NCI-H2171 (cell line): ENCODE measurements at regions not wholly inside any gene's neighbourhood (a gene's known extent, or its start where the extent isn't known, plus 50 kb on each side); places are given as distances from the start of the nearest gene placed in this dataset.

Experiments used
- DNase-seq: peaks from one replicate; lab custom pipeline; 2025; lab: John Stamatoyannopoulos, UW

DNA sequence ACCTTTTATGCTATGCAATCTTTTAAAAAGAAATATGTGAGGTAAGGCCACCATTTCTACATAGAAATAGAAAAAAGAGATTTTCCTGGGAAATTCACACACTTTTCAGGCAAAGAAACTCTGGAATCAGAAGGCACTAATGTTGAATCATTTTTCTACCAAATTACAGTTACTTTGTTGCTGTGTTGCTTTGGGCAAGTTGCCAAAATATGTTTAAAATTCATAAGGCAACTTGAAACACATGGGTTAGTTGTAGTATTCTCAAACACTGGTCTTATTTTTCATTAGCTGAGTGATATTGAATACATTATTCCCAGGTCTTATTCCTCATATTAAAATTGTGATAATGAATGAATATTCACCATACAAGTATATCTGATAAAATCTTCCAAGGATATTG lies 195.0 kb upstream of the SLITRK1 start:
- DNase-seq: no peak

DNA sequence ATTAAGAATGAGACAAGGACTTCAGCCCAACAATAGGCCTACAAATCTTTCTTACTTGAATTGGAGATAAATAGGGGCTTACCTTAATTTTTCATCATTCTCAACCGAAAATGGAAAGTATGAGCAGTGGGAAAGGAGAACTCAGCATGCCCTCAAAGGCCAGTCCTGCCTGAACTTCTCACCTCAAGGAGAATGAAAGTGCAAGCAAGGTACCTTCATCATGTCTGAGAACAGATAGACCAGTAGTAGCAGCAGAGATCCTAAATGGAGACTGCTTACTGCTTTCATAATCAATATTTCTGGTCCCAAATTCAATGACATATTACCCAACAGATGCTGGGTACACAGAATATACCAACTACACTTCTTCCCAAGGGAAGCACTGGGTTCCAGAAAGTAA lies 194.0 kb upstream of the SLITRK1 start:
- no peak for DNase-seq

DNA sequence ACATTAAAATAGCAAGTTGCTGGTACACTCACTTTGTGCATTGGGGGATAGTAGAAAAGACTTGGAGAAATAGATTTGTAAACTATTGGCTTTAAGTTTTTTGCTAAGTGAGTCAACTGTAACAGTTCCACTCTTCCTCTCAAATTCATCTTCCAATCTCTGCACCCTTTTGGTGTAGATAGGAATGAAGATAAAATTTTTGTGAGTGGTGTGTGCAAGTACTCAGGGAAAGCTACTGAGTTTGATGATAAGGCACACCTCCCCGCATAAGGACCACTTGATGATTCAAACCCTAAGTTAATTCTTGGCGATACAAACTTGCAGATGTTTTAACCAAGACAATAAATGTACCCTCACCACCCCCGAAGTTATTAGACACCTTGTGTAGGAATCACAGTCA lies 168.3 kb upstream of the SLITRK1 start:
- DNase-seq: no peak

DNA sequence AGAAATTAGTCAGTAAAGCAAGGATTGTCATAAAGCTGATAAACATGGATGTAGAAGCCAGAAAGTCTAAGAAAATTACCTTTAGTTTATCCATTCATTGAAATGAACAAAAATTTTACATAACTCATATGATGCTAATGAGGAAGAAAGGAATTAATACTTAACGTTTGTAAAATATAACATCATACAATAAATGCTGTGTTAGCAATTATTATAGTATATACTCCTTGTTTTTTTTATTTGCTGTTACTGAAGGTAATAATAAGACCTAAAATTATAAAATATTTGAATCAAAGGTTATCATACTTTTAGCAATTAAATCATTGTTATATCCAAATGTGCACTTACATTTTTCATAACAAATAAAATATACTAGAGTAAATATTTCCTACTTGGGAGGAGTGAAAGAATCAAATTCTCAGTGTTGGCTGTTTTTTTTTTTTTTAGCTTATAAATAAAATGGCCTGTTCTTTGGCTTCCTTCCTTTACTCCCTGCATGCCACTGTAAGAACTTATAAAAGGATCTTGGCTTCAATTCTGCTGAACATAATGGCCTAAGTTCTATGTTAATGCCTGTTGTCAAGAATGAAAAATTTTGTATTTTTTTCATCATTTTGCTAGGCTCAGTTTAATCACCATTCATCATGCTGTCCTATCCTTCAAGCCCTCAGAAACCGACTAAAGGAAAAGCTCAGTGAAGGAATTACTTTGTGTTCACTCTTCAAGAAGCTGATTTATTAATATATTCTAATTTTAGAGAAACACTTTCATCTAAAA lies 167.4 kb upstream of the SLITRK1 start:
- no peak for DNase-seq

DNA sequence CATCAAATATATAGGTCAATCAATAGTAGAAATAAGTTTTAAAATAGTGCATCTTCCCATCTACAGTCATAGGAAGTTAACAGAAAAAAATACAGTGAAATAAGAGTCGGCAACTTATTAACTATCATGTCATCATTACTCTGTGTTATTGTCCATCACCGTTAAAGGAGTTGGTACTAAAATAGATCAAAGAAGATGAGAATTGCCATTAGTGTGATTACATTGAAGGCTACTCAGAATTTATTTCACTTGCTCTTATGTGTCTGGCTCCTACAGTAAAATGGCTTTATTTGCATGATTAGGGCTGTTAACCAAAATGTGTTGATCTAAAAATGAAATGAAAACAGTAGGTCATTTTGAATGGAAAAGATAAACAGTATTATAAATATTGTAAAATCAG lies 162.5 kb upstream of the SLITRK1 start:
- no peak for DNase-seq

DNA sequence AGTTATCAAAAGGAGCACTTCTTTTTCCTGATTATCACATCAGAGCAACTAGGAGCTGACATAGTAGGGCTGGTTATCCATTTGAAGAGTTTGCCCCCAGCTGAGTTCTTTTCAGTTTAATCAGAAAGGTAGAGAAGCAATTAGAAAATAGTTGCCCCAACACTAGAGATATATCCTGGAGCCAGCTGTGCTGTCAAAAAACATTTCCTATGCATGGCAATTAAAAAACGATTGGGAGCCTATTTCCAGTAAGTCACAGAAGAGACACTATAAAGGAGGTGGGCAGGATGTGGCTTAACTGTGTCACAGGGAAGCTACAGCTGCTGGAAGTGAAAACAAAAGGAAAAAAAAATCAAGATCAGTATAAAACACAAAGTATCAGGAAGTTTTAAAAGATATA lies 155.7 kb upstream of the SLITRK1 start:
- no peak for DNase-seq

DNA sequence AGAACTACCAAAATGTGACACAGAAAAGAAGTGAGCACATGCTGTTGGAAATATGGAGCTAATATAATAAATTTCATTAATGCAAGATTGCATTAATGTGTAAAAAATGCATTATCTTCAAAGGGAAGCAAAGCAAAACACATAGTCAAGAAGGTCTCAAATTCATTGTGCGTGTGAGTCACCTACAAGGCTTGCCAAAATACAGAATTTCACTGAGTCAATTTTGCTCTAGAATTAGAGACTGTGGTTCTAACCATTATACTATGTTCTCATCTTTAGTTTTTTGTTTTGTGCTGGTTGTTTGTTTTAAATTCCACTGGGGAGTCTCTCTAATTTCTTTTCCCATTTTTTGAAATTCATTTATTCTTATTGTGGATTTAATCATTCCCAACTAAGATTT lies 149.8 kb upstream of the SLITRK1 start:
- no peak for DNase-seq

DNA sequence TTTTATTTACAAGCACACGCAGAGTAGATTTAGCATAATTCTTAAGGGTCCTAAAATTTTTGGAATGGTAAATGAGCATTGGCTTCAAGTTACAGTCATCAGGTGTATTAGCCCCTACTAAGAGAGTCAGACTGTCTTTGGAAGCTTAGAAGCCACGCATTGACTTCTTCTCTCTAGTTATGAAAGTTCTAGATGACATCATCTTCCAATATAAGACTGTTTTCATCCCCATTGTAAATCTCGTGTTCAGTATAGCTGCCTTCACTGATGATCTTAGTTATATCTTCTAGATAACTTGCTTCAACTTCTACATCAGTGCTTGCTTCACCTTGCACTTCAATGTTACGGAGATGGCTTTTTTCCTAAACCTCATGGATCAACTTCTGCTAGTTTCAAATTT lies 148.8 kb upstream of the SLITRK1 start:
- DNase-seq: no peak

DNA sequence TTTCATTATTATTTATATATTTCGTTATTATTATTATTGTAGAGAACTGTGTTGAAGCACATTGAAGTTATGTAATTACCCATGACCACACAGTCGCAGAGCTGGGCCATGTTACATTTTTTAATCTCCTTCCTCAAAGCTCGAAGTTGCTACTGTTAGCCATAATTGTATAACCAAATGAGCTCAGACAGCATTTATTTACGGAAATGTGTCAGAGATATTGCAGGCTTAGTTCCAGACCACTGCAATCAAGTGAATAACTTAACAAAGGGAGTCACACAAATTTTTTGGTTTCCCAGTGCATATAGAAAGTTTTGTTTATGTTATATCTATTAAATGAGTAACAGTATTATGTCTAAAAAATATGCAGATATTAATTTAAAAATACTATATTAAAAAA lies 147.1 kb upstream of the SLITRK1 start:
- no peak for DNase-seq

DNA sequence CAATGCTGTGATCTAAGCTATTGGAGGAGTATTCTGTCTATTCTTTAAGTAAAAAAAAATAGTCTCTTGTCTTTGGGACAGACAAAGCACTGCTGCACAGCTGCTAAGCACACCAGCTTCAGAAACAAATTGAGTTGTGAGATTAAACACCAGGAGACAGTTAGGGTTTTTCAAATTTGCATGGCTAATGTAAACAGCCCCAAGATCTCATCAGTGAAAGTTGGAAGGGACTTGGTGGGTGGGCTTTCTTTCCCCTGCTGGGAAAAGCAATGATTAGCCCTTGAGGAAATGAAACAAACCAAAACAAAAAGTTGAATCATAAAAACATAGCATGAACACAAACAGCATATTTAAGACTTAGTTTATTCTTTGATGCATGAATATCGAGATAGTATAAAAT lies 143.6 kb upstream of the SLITRK1 start:
- no peak for DNase-seq

DNA sequence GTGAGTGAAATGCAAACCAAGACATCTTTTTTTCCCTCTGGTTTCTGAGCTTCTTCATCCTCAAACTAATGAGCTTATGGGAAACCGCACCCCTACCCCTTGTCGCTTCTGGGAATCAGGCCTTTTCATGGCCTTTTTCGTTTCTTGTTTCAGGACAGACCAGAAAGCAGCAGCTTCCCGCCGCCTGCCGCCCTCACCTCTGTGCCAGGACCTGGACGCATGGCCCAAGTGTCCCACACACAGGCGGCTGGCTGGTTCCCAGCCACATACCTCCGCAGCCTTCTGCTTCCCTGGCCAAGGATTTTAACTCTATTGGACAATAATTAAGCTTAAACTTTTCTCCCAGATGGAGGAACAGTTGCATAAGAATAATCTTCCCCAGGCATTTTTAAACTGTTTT lies 114.1 kb upstream of the SLITRK1 start:
- no peak for DNase-seq

DNA sequence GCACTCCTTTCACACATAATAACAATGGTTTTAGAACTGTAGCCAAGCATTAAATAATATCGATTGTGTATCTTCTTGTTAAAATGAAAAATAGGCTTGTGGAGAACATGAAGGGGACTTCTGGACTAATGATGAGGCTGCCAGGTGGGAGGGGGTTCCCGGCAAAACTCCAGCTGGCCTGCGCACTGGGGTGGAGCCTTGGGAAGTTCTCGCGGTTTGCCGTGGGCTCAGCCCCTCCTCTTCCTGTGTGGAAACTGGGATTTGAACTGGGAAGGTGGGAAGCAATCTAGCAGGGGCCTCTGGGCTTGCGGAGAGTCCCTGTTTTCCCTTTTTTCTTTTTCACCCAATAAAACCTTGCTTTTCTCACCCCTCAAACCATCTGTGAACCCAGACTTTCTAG lies 113.7 kb upstream of the SLITRK1 start:
- DNase-seq: no peak

DNA sequence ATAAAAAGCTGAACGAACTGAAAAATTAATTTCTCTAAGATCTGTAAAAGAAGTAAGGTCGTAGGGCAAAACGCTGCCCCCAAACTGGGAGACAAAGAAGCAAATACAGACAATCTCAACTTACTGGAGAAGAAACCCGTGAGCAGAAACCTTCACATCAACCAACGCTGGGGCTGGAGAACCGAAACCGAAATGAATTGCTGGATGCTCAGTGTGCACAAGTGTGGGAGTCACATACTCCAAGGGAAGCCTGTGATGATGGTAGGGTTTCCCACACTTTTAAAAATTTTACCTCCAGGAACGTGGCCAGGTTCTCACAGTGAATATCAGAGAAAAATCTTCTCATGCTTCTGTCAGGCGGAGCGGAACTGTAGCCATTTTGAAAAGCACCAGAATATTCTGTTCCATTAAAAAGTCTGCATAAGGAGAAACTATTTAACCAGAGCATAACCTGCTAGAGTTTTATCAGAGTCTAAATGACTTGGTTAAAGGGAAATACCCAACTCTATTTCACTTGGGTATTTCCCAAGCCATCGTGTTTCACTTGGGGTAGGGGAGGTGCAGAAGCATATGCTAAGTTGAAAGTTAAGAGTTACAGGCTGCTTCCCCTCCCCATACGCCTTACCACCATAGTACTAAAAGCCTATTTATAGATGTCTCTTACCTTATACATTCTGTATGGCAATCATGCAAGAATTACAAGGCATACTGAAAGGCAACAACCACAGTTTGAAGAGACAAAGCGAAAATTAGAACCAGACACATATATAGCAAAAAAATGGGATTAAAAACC lies 110.5 kb upstream of the SLITRK1 start:
- no peak for DNase-seq

DNA sequence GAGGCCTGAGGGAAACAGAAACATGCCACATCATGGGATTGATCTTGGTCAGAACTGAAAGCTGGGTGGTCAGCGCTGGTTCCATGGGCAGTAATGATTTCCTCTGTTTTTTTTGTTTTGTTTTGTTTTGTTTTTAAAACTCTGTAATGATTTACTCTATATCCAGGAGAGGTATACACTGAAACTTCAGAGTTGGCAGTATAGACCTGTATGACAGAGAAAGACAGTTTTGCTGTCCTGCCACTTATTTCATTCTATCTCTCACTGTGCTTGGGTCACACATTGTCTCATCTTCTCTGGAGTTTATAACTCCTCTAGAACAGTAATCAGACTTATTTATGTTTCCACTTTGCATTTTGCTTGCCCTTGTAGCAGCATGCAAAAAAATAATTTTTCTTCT lies 105.1 kb upstream of the SLITRK1 start:
- DNase-seq: no peak

DNA sequence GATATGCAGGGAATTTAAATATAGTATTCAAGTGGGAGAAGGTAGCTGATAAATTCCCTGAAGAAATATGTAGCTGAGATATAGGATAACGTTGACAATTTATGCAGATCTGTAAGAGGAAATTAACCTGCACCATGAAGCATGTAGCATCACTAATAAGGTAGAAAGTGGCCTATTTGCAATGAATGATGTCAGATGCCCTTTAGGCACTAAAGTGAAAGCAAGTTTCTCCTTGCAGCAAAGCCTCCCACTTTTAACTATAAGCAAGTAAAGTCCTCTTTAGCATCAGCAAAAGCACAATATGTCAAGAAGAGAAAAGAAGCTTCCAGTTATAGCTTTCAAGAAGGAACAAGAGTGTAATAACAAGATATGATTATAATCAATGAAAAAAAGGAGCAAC lies 102.5 kb upstream of the SLITRK1 start:
- no peak for DNase-seq

DNA sequence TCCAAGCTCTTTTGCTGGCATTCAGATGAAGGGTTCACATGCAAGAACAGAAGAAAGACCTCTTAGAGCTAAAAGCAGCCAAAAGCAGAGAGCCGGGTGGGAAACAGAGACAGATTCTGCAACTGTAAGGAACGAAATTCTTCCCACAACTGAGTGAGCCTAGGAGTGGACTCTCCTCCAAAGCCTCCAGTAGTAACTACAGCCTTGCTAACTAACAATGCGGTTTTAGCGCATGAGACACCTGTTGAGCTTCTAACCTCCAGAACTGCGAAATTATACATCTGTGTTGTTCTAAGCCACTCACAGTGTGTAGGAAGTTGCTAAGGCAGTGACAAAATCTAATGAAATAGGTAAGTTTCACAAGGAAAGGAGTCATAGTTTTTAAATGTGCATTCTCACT lies 98.1 kb upstream of the SLITRK1 start:
- DNase-seq: no peak

DNA sequence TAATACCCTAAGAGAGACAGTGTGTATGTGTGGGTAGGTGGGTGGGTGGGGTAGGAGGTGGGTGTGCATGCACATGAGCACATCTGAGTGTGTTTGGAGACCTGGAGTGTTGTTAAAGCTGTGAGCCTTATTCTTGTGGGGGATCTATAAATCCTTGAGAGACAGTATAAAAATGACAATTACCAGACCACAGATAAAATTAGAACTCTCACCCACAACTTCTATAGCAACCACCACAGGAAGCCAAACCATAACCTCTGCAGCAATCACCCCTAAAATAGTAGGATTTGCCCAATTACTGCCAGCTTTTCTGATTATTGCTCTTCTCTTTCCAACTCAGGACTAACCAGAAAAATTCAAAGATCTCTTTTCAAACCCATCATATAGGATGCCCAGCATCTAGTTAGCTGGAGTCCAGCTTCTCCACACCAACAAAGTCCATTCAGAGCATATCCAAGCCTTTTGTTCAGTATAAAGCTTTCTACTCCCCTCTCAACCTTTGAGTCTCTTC lies 93.4 kb upstream of the SLITRK1 start:
- no peak for DNase-seq

DNA sequence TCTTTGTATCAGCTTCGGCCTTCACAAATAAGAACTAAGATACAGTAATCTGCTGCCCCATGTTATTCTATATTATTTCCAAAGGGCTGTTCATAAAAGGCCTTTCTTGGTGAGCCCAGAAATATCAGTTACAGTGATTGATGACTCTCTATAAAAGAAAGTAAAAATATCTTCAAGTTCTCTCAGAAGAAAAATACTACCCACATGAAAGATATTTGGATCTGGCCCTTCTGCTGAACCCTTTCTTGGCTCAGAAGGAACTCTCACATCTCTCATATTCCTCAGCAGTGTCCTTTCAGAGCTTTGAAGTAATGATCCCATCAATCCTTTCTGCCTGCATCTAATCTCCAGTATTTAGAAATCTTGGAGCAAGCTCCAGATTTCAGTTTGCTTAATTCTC lies 76.3 kb upstream of the SLITRK1 start:
- no peak for DNase-seq

DNA sequence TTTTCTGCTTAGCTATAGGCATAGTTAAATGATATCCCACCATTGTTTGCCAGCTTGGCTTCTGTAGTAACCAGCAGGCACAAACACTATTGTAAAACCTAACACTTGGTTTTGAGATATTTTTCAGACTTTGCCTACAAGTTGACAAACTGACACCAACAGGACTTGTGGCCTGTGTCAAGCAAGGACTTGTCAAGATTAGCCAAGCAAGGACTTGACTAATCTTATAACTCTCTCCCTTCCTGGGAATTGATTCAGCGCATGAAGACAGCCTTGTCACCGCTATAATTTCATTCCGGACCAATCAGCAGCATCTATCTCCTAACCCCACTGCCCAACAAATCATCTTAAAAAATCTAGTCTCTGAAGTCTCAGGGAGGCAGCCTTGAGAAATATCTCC lies 72.7 kb upstream of the SLITRK1 start:
- DNase-seq: no peak

DNA sequence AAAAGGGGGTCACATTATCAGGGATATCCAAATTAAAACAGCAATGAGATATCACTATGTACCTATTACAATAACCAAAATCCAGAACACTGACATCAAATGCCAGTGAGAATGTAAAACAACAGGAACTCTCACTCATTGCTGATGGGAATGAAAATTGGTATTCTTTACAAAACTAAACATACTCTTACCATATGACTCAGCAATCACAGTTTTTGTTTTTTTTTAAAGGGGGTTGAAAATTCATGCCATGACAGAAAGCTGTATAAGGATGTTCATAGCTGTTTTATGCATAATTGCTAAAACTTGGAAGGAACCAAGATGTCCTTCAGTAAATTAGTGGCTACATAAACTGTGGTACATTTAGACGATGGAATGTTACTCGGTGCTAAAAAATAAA lies 71.6 kb upstream of the SLITRK1 start:
- no peak for DNase-seq

DNA sequence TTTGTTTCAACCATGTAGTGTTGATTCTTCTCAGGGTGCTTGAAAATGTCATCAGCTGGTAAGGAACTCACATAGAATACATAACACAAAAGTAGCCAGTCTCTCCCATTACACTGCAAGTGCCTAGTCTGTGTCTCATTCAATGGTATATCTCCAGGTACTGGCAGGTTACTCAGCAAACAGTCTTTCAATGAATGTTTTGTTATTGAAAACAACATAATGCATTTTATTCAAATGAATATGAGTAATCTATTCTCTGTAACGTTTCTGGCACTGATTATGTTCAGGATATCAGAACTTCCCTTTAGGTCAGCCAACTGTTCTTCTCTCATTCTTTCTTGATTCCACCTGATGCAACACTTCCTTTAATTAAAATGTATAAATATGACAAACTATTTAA lies 68.0 kb upstream of the SLITRK1 start:
- DNase-seq: no peak

DNA sequence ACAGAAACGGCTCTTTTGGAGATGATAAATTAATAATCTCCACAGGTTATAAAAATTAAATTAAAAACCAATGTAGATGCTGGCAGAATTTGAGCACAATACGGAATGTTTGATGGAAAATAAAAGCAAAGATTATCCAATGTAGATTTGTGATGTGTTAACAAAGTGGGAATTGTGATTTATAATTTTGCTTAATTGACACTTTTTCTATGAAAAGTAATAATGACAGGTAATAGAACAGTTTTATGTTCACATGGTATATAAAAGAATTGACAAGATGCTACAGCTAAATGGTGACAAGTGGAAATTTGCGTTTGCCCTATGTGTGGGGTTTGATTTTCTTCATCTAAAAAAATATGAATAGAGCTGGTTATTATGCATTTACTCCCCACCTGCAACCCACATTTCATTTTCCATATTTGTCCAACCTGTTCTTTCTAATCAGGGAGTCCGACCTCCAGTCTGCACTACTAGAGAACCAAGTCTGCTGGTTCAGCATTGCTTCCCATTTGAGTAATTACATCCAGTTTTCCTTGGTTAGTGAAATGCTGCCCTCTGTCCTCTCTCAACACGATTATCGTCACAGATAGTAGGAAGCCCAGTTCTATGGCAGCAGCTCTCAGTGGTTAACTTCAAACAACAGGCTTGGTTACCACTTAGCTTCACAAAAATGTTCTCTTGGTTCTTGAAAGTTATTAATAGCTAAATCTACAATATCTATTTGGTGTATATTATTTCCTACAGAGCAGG lies 61.4 kb upstream of the SLITRK1 start:
- no peak for DNase-seq
